HEK293 (cell line): ENCODE measurements at regions not wholly inside any gene's neighbourhood (a gene's known extent, or its start where the extent isn't known, plus 50 kb on each side); places are given as distances from the start of the nearest gene placed in this dataset.

ENCODE experiments used
- CTCF ChIA-PET: fragments of 350-600 bp; formaldehyde crosslinking; extraction: SDS; loops from one replicate; lab custom pipeline; 2021; ENCODE audit warnings: antibody characterized with exemption; lab: Yijun Ruan, JAX
- POLR2A ChIA-PET: fragments of 300-600 bp; formaldehyde crosslinking; extraction: SDS; loops from one replicate; lab custom pipeline; 2020; ENCODE audit warnings: antibody characterized with exemption, inconsistent platforms; lab: Yijun Ruan, JAX
- H3K27ac ChIP-seq: fragments of 200-500 bp; sonication (Bioruptor generic); 2 replicates; pipeline ENCODE4 v1.5.1; 2014; ENCODE audit warnings: low read depth, low read length, control low read depth, inconsistent platforms; ENCODE audit errors: extremely low read depth
- H3K36me3 ChIP-seq, 2 experiments: fragments of 200-500 bp in 1 of 2; sonication (Bioruptor generic) in 1 of 2; 1 replicate in 1 of 2; 2 replicates in 1 of 2; pipeline ENCODE4 v1.5.1; 2014 to 2017; ENCODE audit warnings: inconsistent platforms in 2 of 2, low read length in 2 of 2; ENCODE audit not compliant: control insufficient read depth in 2 of 2, insufficient read depth in 1 of 2
- H3K4me1 ChIP-seq: fragments of 200-500 bp; sonication (Bioruptor generic); 2 replicates; pipeline ENCODE4 v1.5.1; 2014; ENCODE audit warnings: mild to moderate bottlenecking, low read length, inconsistent platforms; ENCODE audit not compliant: control insufficient read depth, insufficient read depth
- H3K4me3 ChIP-seq: 2 replicates; pipeline ENCODE4 v1.5.1; 2011; ENCODE audit warnings: low read depth, mild to moderate bottlenecking, control low read depth, low read length, moderate library complexity
- H3K9me3 ChIP-seq: fragments of 200-500 bp; sonication (Bioruptor generic); 2 replicates; pipeline ENCODE4 v1.5.1; 2014; ENCODE audit warnings: low read depth, low read length, inconsistent platforms; ENCODE audit not compliant: control insufficient read depth, insufficient read depth
- GLIS2 ChIP-seq: fragments of 450-650 bp; formaldehyde crosslinking; IDR thresholded peaks from 2 replicates; pipeline ENCODE4 v1.5.1; 2016; ENCODE audit warnings: missing biosample characterization, missing genetic modification characterization
- KLF16 ChIP-seq: fragments of 450-650 bp; formaldehyde crosslinking; IDR thresholded peaks from 2 replicates; pipeline ENCODE4 v1.5.1; 2017; ENCODE audit warnings: missing biosample characterization, missing genetic modification characterization
- KLF9 ChIP-seq: fragments of 450-650 bp; formaldehyde crosslinking; IDR thresholded peaks from 2 replicates; pipeline ENCODE4 v1.5.1; 2016; ENCODE audit warnings: missing biosample characterization, missing genetic modification characterization, low read depth
- MYNN ChIP-seq: fragments of 450-650 bp; formaldehyde crosslinking; IDR thresholded peaks from 2 replicates; pipeline ENCODE4 v1.5.1; 2016; ENCODE audit warnings: missing biosample characterization, missing genetic modification characterization, borderline replicate concordance
- OVOL3 ChIP-seq: fragments of 450-650 bp; formaldehyde crosslinking; IDR thresholded peaks from 2 replicates; pipeline ENCODE4 v1.5.1; 2016; ENCODE audit warnings: missing biosample characterization, missing genetic modification characterization
- PRDM10 ChIP-seq: fragments of 450-650 bp; formaldehyde crosslinking; IDR thresholded peaks from 2 replicates; pipeline ENCODE4 v1.5.1; 2016; ENCODE audit warnings: missing biosample characterization, missing genetic modification characterization
- SETDB1 ChIP-seq: IDR thresholded peaks from one replicate; pipeline ENCODE4 v1.6.1; 2017; ENCODE audit warnings: mild to moderate bottlenecking, low read length, moderate library complexity, mixed read lengths; ENCODE audit not compliant: insufficient read length
- TSHZ1 ChIP-seq: fragments of 450-650 bp; formaldehyde crosslinking; IDR thresholded peaks from 2 replicates; pipeline ENCODE4 v1.5.1; 2016; ENCODE audit warnings: missing biosample characterization, missing genetic modification characterization, borderline replicate concordance
- ZBTB6 ChIP-seq: fragments of 450-650 bp; formaldehyde crosslinking; IDR thresholded peaks from 2 replicates; pipeline ENCODE4 v1.5.1; 2017; ENCODE audit warnings: missing biosample characterization, missing genetic modification characterization
- ZFP3 ChIP-seq: fragments of 450-650 bp; formaldehyde crosslinking; IDR thresholded peaks from 2 replicates; pipeline ENCODE4 v1.5.1; 2016; ENCODE audit warnings: low read depth, missing biosample characterization, missing genetic modification characterization
- ZNF132 ChIP-seq: fragments of 450-650 bp; formaldehyde crosslinking; IDR thresholded peaks from 2 replicates; pipeline ENCODE4 v1.5.1; 2017; ENCODE audit warnings: missing biosample characterization, missing genetic modification characterization, borderline replicate concordance
- ZNF292 ChIP-seq: fragments of 450-650 bp; formaldehyde crosslinking; IDR thresholded peaks from 2 replicates; pipeline ENCODE4 v1.5.1; 2016; ENCODE audit warnings: low read depth, missing biosample characterization, missing genetic modification characterization, borderline replicate concordance
- ZNF335 ChIP-seq: fragments of 450-650 bp; formaldehyde crosslinking; conservative IDR thresholded peaks from 2 replicates; pipeline ENCODE4 v1.5.1; 2016; ENCODE audit warnings: missing biosample characterization, missing genetic modification characterization
- ZNF354C ChIP-seq: fragments of 450-650 bp; formaldehyde crosslinking; IDR thresholded peaks from 2 replicates; pipeline ENCODE4 v1.5.1; 2016; ENCODE audit warnings: missing biosample characterization, missing genetic modification characterization, low read depth, borderline replicate concordance
- ZNF391 ChIP-seq: fragments of 450-650 bp; formaldehyde crosslinking; IDR thresholded peaks from 2 replicates; pipeline ENCODE4 v1.5.1; 2016; ENCODE audit warnings: low read depth, missing biosample characterization, missing genetic modification characterization, borderline replicate concordance
- ZNF416 ChIP-seq: fragments of 450-650 bp; formaldehyde crosslinking; IDR thresholded peaks from 2 replicates; pipeline ENCODE4 v1.5.1; 2016; ENCODE audit warnings: missing biosample characterization, missing genetic modification characterization
- ZNF426 ChIP-seq: fragments of 450-650 bp; formaldehyde crosslinking; IDR thresholded peaks from 2 replicates; pipeline ENCODE4 v1.5.1; 2017; ENCODE audit warnings: missing biosample characterization, missing genetic modification characterization, mild to moderate bottlenecking, inconsistent platforms, moderate library complexity
- ZNF513 ChIP-seq: fragments of 450-650 bp; IDR thresholded peaks from 2 replicates; pipeline ENCODE4 v1.5.1; 2018; ENCODE audit warnings: missing biosample characterization, missing genetic modification characterization
- ZNF624 ChIP-seq: fragments of 450-650 bp; formaldehyde crosslinking; IDR thresholded peaks from 2 replicates; pipeline ENCODE4 v1.5.1; 2017; ENCODE audit warnings: missing biosample characterization, missing genetic modification characterization
- ZNF658 ChIP-seq: fragments of 450-650 bp; formaldehyde crosslinking; IDR thresholded peaks from 2 replicates; pipeline ENCODE4; 2016; ENCODE audit warnings: missing biosample characterization, missing genetic modification characterization

GRCh38 chr6:164133095-164133494, 718.6 kb downstream of the QKI start (continued):
- TF ChIP-seq ZNF292 (tag by site-specific recombination) (no peak), SETDB1 (no peak)

- no peaks in the 10 kb centered on the region for H3K9me3 ChIP-seq
- CTCF ChIA-PET: no interaction called here
- no peak overlapping the region for H3K27ac ChIP-seq
- H3K4me3 ChIP-seq: no peak overlapping the region
- H3K4me1 ChIP-seq: no peaks in the 10 kb centered on the region
- TF ChIP-seq ZNF624 (tag by site-specific recombination): no peak
- TF ChIP-seq KLF16 (tag by site-specific recombination): no peak
- no peak for TF ChIP-seq KLF9 (tag by site-specific recombination)
- TF ChIP-seq ZNF391: no peak
- TF ChIP-seq OVOL3: no peak
- no peak for TF ChIP-seq ZNF416 (tag by site-specific recombination)
- no peak for TF ChIP-seq ZBTB6 (tag by site-specific recombination)
- TF ChIP-seq ZNF354C (tag by site-specific recombination): no peak
- no peak for TF ChIP-seq ZNF335 (tag by site-specific recombination)
- TF ChIP-seq ZFP3: no peak
- no peak for TF ChIP-seq ZNF658 (tag by site-specific recombination)
- no peak for TF ChIP-seq ZNF132 (tag by site-specific recombination)
- TF ChIP-seq GLIS2 (tag by site-specific recombination): no peak
- TF ChIP-seq PRDM10 (tag by site-specific recombination): no peak
- no peak for TF ChIP-seq ZNF513 (tag by site-specific recombination)
- TF ChIP-seq TSHZ1: no peak
- no peak for TF ChIP-seq ZNF426 (tag by site-specific recombination)
- no peak for TF ChIP-seq MYNN (tag by site-specific recombination)
- TF ChIP-seq, all 188 proteins: peak for 0
- H3K36me3 ChIP-seq: no peaks in the 10 kb centered on the region
- POLR2A ChIA-PET: no interaction called here
These were observed 716.1 kb downstream of the QKI start for GRCh38 chr6:164130585-164130984.
